ENCODE measurements at regions not wholly inside any gene's neighbourhood (a gene's known extent, or its start where the extent isn't known, plus 50 kb on each side); places are given as distances from the start of the nearest gene placed in this dataset.

- DNase-seq, result no peak
Measured at GRCh38 chr11:23497040-23497439, 636.8 kb upstream of the CCDC179 start.

- no peak for DNase-seq
Measured at GRCh38 chr11:23502389-23502788, 642.1 kb upstream of the CCDC179 start.

- DNase-seq, result no peak
Measured at GRCh38 chr11:23502826-23503225, 642.6 kb upstream of the CCDC179 start.

GRCh38 chr11:23509023-23509422 is 648.7 kb upstream of the CCDC179 start:
- no peak for DNase-seq

- no peak for DNase-seq
Measured at GRCh38 chr11:23509821-23510220, 649.5 kb upstream of the CCDC179 start.

- DNase-seq, result no peak
Measured at GRCh38 chr11:23519194-23519593, 658.9 kb upstream of the CCDC179 start.

GRCh38 chr11:23520226-23520960 is 660.1 kb upstream of the CCDC179 start:
- DNase-seq, result no peak

GRCh38 chr11:23536907-23537306 is 676.6 kb upstream of the CCDC179 start:
- DNase-seq, result no peak

- DNase-seq, result no peak
Measured at GRCh38 chr11:23539556-23539955, 679.3 kb upstream of the CCDC179 start.

GRCh38 chr11:23540101-23540561 is 679.9 kb upstream of the CCDC179 start:
- no peak for DNase-seq

GRCh38 chr11:23542189-23542588 is 681.9 kb upstream of the CCDC179 start:
- DNase-seq, result no peak

GRCh38 chr11:23542816-23543215 is 682.5 kb upstream of the CCDC179 start:
- no peak for DNase-seq

- no peak for DNase-seq
Measured at GRCh38 chr11:23543651-23544222, 683.5 kb upstream of the CCDC179 start.

- DNase-seq, result no peak
Measured at GRCh38 chr11:23551706-23552105, 691.4 kb upstream of the CCDC179 start.

GRCh38 chr11:23554002-23554401 is 693.7 kb upstream of the CCDC179 start:
- DNase-seq, result no peak

GRCh38 chr11:23555085-23555484 is 694.8 kb upstream of the CCDC179 start:
- no peak for DNase-seq

GRCh38 chr11:23556163-23556750 is 696.0 kb upstream of the CCDC179 start:
- DNase-seq, result no peak

GRCh38 chr11:23563591-23563990 is 703.3 kb upstream of the CCDC179 start:
- DNase-seq, result no peak

- DNase-seq, result no peak
Measured at GRCh38 chr11:23564370-23564769, 704.1 kb upstream of the CCDC179 start.

GRCh38 chr11:23569134-23569533 is 708.9 kb upstream of the CCDC179 start:
- DNase-seq, result no peak

GRCh38 chr11:23569547-23569946 is 709.3 kb upstream of the CCDC179 start:
- DNase-seq, result no peak

GRCh38 chr11:23570828-23571227 is 710.6 kb upstream of the CCDC179 start:
- no peak for DNase-seq

- no peak for DNase-seq
Measured at GRCh38 chr11:23573429-23573828, 713.2 kb upstream of the CCDC179 start.

GRCh38 chr11:23574149-23574548 is 713.9 kb upstream of the CCDC179 start:
- no peak for DNase-seq

Data from DMS 273 treated with DMSO at 0.1 percent for 48 hours (cell line).